ENCODE measurements at regions not wholly inside any gene's neighbourhood (a gene's known extent, or its start where the extent isn't known, plus 50 kb on each side); places are given as distances from the start of the nearest gene placed in this dataset.

DNA sequence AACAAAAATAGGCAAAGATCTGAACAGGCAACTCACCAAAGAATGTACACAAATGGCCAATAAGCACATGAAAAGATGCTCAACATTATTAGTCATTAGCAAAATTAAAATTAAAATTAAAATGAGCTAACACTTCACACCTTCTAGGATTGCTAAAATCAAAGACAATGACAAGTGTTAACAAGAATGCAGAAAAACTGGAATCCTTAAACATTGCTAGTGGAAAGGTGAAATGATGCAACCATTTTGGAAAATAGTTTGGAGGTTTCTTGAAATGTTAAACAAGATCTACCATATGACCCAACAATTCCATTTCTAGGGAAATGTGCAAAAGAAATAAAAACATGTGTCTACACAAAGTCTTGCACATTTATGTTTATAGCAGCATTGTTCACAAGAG is 75.5 kb upstream of the DST start:
- H3K9me3 ChIP-seq (ENCODE audit: control insufficient read depth, low read length), result peaks cover 38% of the 10 kb centered on the region
- H3K4me1 ChIP-seq (ENCODE audit: control insufficient read depth, insufficient read depth, low read length), result peaks cover 24% of the 10 kb centered on the region
- no peak overlapping the region for H3K4me3 Mint-ChIP-seq
- H3K27me3 Mint-ChIP-seq (ENCODE audit: insufficient read depth), result no peaks in the 10 kb centered on the region
- H3K27ac Mint-ChIP-seq, result peak overlapping the region; percentile 52
- H3K4me1 Mint-ChIP-seq, result peaks cover 34% of the 10 kb centered on the region
- peak overlapping the region; percentile 43 for H3K4me3 ChIP-seq (ENCODE audit: low read length)
- H3K27ac ChIP-seq (ENCODE audit: low read depth, low read length), result no peak overlapping the region
- no peaks in the 10 kb centered on the region for H3K27me3 ChIP-seq (ENCODE audit: control insufficient read depth, insufficient read depth, low read length, poor library complexity, severe bottlenecking)
- DNase-seq, result no peak
- H3K36me3 ChIP-seq (ENCODE audit: control insufficient read depth, insufficient read depth, low read length), result peaks cover 6% of the 10 kb centered on the region
- peaks cover 46% of the 10 kb centered on the region for H3K9me3 Mint-ChIP-seq
- TF ChIP-seq, protein P1, sequence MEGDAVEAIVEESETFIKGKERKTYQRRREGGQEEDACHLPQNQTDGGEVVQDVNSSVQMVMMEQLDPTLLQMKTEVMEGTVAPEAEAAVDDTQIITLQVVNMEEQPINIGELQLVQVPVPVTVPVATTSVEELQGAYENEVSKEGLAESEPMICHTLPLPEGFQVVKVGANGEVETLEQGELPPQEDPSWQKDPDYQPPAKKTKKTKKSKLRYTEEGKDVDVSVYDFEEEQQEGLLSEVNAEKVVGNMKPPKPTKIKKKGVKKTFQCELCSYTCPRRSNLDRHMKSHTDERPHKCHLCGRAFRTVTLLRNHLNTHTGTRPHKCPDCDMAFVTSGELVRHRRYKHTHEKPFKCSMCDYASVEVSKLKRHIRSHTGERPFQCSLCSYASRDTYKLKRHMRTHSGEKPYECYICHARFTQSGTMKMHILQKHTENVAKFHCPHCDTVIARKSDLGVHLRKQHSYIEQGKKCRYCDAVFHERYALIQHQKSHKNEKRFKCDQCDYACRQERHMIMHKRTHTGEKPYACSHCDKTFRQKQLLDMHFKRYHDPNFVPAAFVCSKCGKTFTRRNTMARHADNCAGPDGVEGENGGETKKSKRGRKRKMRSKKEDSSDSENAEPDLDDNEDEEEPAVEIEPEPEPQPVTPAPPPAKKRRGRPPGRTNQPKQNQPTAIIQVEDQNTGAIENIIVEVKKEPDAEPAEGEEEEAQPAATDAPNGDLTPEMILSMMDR (conservative IDR thresholded peaks at IDR 0.05), result no peak
- H3K36me3 Mint-ChIP-seq (ENCODE audit: low read depth), result peaks cover 33% of the 10 kb centered on the region
- H3K9ac ChIP-seq (ENCODE audit: extremely low read depth, low read length, poor library complexity, severe bottlenecking), result no peak overlapping the region

DNA sequence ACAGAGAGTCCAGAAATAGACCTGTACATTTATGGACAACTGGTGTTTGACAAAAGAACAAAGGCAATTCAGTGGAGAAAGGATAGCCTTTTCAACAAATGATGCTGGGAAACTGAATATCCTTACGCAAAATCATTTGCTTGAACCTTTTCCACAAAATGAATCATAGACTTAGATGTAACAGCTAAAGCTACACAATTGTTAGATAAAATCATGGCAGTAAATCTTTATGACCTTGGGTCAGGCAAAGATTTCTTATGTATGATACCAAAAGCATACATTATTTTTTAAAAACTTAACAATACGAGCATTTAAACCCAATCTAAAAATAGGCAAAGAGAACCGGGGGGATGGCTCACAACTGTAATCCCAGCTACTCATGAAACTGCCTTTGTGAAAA is 73.5 kb upstream of the DST start:
- H3K27ac Mint-ChIP-seq, result no peak overlapping the region
- Histone ChIP-seq H3K27me3 (ENCODE audit: control insufficient read depth, insufficient read depth, low read length, poor library complexity, severe bottlenecking) (no peaks in the 10 kb centered on the region), H3K27ac (ENCODE audit: low read depth, low read length) (no peak overlapping the region), H3K9me3 (ENCODE audit: control insufficient read depth, low read length) (peaks cover 30% of the 10 kb centered on the region), H3K4me1 (ENCODE audit: control insufficient read depth, insufficient read depth, low read length) (peaks cover 24% of the 10 kb centered on the region), H3K4me3 (ENCODE audit: low read length) (no peak overlapping the region), H3K9ac (ENCODE audit: extremely low read depth, low read length, poor library complexity, severe bottlenecking) (no peak overlapping the region), H3K36me3 (ENCODE audit: control insufficient read depth, insufficient read depth, low read length) (no peaks in the 10 kb centered on the region)
- H3K9me3 Mint-ChIP-seq, result peaks cover 35% of the 10 kb centered on the region
- no peak for DNase-seq
- WGBS, 2 experiments (ENCODE audit: insufficient coverage in 1 of 2, insufficient read length in 1 of 2), result 97 to 98% methylated on average over 3 of the region's 3 CpGs
- H3K27me3 Mint-ChIP-seq (ENCODE audit: insufficient read depth), result no peaks in the 10 kb centered on the region
- no peak overlapping the region for H3K4me3 Mint-ChIP-seq
- TF ChIP-seq, protein P1 (conservative IDR thresholded peaks at IDR 0.05), result no peak
- H3K36me3 Mint-ChIP-seq (ENCODE audit: low read depth), result peaks cover 28% of the 10 kb centered on the region
- H3K4me1 Mint-ChIP-seq, result peaks cover 39% of the 10 kb centered on the region

DNA sequence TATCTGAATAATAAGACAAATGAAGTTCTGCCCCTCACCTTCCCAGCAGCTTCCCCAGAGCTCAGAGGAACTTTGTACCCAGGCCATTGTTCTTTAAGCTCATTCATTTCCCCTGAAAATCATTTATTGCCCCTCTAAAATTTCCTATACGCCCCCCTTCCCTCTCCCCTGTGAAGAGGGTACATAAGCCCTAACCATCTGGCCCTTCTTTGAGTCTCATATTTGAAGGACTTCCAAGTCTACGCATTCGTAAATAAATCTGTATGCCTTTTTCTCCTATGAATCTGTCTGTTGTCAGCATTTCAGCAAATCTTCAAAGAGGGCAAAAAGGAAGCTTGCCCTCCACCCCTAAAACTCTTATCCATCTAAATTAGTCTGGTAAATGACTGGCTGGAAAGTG is 73.1 kb upstream of the DST start:
- peak overlapping the region; percentile 78 for H3K27ac Mint-ChIP-seq
- no peaks in the 10 kb centered on the region for H3K36me3 ChIP-seq (ENCODE audit: control insufficient read depth, insufficient read depth, low read length)
- 71 to 75% methylated on average over 3 of the region's 3 CpGs for WGBS, 2 experiments (ENCODE audit: insufficient coverage in 1 of 2, insufficient read length in 1 of 2)
- peaks cover 39% of the 10 kb centered on the region for H3K4me1 Mint-ChIP-seq
- no peak for DNase-seq
- H3K4me1 ChIP-seq (ENCODE audit: control insufficient read depth, insufficient read depth, low read length), result peaks cover 24% of the 10 kb centered on the region
- peaks cover 33% of the 10 kb centered on the region for H3K9me3 Mint-ChIP-seq
- peaks cover 28% of the 10 kb centered on the region for H3K9me3 ChIP-seq (ENCODE audit: control insufficient read depth, low read length)
- no peak overlapping the region for H3K9ac ChIP-seq (ENCODE audit: extremely low read depth, low read length, poor library complexity, severe bottlenecking)
- H3K4me3 ChIP-seq (ENCODE audit: low read length), result peak overlapping the region; percentile 50
- no peaks in the 10 kb centered on the region for H3K27me3 Mint-ChIP-seq (ENCODE audit: insufficient read depth)
- peak overlapping the region; percentile 14 for H3K27ac ChIP-seq (ENCODE audit: low read depth, low read length)
- peaks cover 26% of the 10 kb centered on the region for H3K36me3 Mint-ChIP-seq (ENCODE audit: low read depth)
- H3K4me3 Mint-ChIP-seq, result peak overlapping the region; percentile 20
- TF ChIP-seq, protein P1 (conservative IDR thresholded peaks at IDR 0.05), result no peak
- H3K27me3 ChIP-seq (ENCODE audit: control insufficient read depth, insufficient read depth, low read length, poor library complexity, severe bottlenecking), result no peaks in the 10 kb centered on the region
